ENCODE measurements at regions not wholly inside any gene's neighbourhood (a gene's known extent, or its start where the extent isn't known, plus 50 kb on each side); places are given as distances from the start of the nearest gene placed in this dataset.

GRCh38 chr9:38278457-38278856, 114.0 kb upstream of the ALDH1B1 start:
- Histone ChIP-seq H3K4me1 (peaks cover 0 to 14% (median 0%) of the 10 kb centered on the region in 4 donors), H3K4me3 (no peak overlapping the region), H3K27me3 (peaks cover 0 to 7% of the 10 kb centered on the region in 2 donors), H3K9me3 (no peaks in the 10 kb centered on the region), H3K27ac (no peak overlapping the region), H3K36me3 (no peaks in the 10 kb centered on the region)
- DNase-seq: no peak
- TF ChIP-seq, protein P1, sequence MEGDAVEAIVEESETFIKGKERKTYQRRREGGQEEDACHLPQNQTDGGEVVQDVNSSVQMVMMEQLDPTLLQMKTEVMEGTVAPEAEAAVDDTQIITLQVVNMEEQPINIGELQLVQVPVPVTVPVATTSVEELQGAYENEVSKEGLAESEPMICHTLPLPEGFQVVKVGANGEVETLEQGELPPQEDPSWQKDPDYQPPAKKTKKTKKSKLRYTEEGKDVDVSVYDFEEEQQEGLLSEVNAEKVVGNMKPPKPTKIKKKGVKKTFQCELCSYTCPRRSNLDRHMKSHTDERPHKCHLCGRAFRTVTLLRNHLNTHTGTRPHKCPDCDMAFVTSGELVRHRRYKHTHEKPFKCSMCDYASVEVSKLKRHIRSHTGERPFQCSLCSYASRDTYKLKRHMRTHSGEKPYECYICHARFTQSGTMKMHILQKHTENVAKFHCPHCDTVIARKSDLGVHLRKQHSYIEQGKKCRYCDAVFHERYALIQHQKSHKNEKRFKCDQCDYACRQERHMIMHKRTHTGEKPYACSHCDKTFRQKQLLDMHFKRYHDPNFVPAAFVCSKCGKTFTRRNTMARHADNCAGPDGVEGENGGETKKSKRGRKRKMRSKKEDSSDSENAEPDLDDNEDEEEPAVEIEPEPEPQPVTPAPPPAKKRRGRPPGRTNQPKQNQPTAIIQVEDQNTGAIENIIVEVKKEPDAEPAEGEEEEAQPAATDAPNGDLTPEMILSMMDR (IDR thresholded peaks at IDR 0.05): no peak
- intact Hi-C loops (cut with DNase I; ENCODE audit: low total_unique reads): no loop called here

GRCh38 chr9:38277601-38278200, 114.8 kb upstream of the ALDH1B1 start:
- TF ChIP-seq, protein P1 (IDR thresholded peaks at IDR 0.05): no peak
- no peaks in the 10 kb centered on the region for H3K36me3 ChIP-seq
- no peak for DNase-seq
- H3K4me1 ChIP-seq: peaks cover 0 to 14% (median 0%) of the 10 kb centered on the region in 4 donors
- H3K9me3 ChIP-seq: no peaks in the 10 kb centered on the region
- intact Hi-C loops (cut with DNase I; ENCODE audit: low total_unique reads): no loop called here
- H3K4me3 ChIP-seq: no peak overlapping the region
- peaks cover 0 to 7% of the 10 kb centered on the region in 2 donors for H3K27me3 ChIP-seq
- no peak overlapping the region for H3K27ac ChIP-seq

DNA sequence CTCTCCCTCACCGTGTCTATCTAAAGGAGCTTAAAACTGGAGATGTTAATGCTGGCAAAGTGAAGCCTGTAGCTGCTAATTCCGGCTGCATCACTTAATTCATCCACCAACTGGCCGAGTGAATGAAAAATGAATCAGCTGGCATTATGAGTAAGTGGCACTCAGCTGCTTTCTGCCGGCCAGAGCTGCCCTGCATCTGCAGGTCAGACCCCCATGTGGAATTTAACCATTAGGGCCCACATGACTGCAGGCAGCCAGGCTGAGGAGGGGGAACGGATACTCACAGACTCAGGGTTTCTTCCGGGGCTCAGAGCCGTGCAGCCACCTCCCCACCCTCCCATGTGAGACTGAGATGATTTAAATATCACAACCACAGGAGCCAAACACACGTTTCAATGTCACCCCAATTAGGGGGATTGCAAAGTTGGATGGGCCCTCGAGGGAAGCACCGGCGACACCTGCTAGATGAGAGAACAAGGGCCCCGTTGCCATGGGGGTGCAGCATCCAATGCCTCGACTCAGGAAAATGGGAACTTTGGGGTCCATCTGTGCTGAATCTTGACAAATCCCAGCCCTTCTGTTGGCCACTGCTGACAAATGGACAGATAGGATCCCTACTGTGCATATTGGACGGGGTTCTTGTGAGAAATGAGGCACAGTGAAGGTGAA, 115.6 kb upstream of the ALDH1B1 start:
- no peak overlapping the region for H3K4me3 ChIP-seq
- peaks cover 0 to 7% of the 10 kb centered on the region in 2 donors for H3K27me3 ChIP-seq
- TF ChIP-seq, protein P1 (IDR thresholded peaks at IDR 0.05): no peak
- DNase-seq: no peak
- no peaks in the 10 kb centered on the region for H3K9me3 ChIP-seq
- intact Hi-C loops (cut with DNase I; ENCODE audit: low total_unique reads): no loop called here
- no peaks in the 10 kb centered on the region for H3K36me3 ChIP-seq
- H3K4me1 ChIP-seq: peaks cover 0 to 14% (median 0%) of the 10 kb centered on the region in 4 donors
- H3K27ac ChIP-seq: no peak overlapping the region

DNA sequence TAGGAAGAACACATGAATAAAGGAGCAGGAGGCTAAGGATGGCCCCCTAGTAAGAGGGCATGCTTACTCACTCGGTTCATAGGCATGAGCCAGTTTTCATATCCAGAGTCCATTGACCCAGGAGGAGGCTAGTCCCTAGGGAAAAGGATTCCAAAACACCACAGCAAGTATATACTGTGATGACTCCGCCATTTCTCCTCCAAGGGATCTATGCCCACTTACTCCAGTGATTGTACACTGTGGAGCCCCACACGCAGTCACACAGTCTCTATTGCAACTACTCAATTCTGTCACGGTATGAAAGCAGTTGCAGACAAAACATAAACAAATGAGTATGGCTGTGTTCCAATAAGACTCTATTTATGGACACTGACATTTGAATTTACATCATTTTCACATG, 117.7 kb upstream of the ALDH1B1 start:
- no peaks in the 10 kb centered on the region for H3K9me3 ChIP-seq
- TF ChIP-seq, protein P1 (IDR thresholded peaks at IDR 0.05): no peak
- intact Hi-C loops (cut with DNase I; ENCODE audit: low total_unique reads): no loop called here
- H3K4me3 ChIP-seq: no peak overlapping the region
- DNase-seq: peak in 1 of 2 donors; percentile 19
- no peak overlapping the region for H3K27ac ChIP-seq
- no peaks in the 10 kb centered on the region for H3K27me3 ChIP-seq
- H3K4me1 ChIP-seq: peaks cover 0 to 14% (median 0%) of the 10 kb centered on the region in 4 donors
- H3K36me3 ChIP-seq: no peaks in the 10 kb centered on the region

DNA sequence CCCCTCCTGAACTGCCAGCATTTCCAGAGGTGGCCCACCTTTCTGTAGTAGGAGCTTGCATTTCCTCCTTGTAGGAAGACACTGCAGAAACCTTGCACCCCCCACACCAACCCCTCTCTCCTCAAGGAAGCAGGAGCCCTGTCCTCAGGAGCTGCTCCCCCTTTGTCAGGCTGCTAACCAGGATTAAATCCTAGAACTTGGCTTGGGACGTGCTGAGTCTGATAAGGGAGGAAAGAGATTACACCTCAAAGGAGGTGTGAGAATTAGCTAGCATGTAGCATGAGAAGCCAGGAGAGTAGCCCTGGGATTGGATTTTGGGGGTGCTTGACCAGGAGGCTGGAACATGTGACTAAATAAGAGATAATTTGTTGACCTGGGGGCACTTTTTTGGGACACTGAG, 119.8 kb upstream of the ALDH1B1 start:
- Histone ChIP-seq H3K4me1 (peaks cover 0 to 14% (median 0%) of the 10 kb centered on the region in 4 donors), H3K27ac (no peak overlapping the region), H3K9me3 (no peaks in the 10 kb centered on the region), H3K4me3 (no peak overlapping the region), H3K36me3 (no peaks in the 10 kb centered on the region), H3K27me3 (no peaks in the 10 kb centered on the region)
- intact Hi-C loops (cut with DNase I; ENCODE audit: low total_unique reads): no loop called here
- TF ChIP-seq, protein P1 (IDR thresholded peaks at IDR 0.05): no peak
- DNase-seq: peak in 1 of 2 donors; percentile 25

Measured in tibial artery (tissue), 4 donors.